GM20431 (cell line): ENCODE measurements at regions not wholly inside any gene's neighbourhood (a gene's known extent, or its start where the extent isn't known, plus 50 kb on each side); places are given as distances from the start of the nearest gene placed in this dataset.
"Not testable (repeated sequence)": the region's sequence is repeated elsewhere in the genome, so short reads cannot be mapped to it uniquely, and the experiment has no call there.

ENCODE experiments used
- in situ Hi-C: fragments of 300-500 bp; cut with MseI, MboI; formaldehyde crosslinking; loops from one replicate; pipeline ENCODE4 v1.15.0; 2020; ENCODE audit warnings: low sequenced_read_pairs; ENCODE audit not compliant: unreplicated experiment

- in situ Hi-C loops = no loop called here
These were observed 90.2 kb downstream of the MRM1 start for GRCh38 chr17:36691606-36692005.

- in situ Hi-C loops = no loop called here
These were observed 93.7 kb downstream of the MRM1 start for GRCh38 chr17:36695082-36695481.

GRCh38 chr17:36695710-36696109 is 94.3 kb downstream of the MRM1 start:
- in situ Hi-C loops = not testable (repeated sequence)

DNA sequence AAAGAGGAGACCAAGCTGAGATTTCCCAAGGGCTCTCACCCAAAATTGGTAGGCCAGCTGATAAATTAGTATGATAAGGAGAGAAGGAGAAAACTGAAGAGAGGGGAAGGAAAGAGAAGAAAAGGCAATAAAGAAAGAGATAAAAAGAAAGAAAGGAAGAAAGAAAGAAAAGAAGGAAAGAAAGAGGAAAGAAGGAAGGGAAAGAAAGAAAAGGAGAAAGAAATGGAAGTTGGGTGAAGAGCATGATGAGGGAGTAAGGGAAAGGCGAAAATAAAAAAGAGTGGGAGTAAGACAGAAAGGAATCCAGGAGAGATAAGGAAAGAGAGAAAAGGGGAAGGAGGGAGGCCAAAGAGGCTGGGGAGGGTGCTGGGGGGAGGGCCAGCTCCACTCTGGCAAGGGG is 95.4 kb downstream of the MRM1 start:
- in situ Hi-C loops = no loop called here

DNA sequence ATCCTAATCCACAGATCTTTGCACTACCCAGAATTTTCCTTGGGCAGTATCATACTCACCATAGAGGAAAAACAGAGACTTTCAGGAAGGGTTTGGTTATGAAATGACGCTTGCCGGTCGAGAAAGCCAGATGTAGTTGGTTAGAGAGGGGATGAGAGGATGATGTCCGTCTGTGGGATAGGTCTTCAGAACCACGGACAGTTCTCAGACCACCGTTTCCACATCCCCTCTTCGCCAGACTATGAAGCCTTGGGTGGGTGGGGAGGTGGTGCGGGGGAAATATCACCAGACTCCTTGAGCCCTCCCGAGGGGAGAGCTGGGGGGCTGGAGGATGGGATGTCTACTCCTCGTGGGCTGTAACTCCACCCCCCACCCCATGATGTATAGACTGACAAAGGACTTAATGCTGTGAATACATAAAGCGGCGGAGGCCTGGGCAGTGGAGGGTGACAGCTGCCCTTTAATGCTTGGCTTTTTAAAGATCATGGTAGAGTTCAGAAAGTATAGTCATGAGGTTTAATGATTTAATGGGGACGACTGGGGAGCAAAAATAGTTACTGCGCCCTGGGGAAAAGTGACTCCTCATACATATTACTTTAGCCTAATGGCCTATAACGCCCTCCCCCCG is 96.6 kb downstream of the MRM1 start:
- in situ Hi-C loops = no loop called here

DNA sequence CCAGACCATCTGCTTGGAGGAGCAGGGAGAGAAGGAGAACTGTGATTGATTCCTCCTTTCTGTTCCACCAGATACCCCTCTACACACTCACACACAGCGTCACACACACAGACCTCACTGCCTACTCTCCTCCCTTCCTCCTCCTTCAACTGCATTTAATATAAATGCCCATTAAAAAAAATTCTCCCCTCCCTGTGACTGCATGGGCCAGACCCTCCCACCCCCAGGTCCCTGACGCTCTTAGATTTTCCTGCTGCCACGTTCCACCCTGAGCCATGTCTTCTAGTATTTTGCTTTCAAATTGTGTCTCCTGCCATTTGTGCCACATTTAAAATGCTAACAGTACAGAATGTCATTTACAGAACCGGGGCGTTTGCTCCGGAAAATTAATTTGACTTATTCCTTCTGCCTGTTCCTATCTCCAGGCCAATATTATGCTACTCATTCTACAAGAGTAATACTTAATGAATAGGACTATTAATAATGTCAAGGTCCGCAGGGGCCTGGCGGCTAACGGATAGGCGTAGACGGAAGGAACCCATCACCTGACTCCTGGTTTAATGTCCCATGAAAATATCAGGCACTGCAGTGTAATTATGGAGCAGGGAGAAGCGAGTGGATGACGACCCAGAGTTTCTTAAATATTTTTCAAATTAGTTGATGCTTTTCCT is 100.2 kb downstream of the MRM1 start:
- in situ Hi-C loops = no loop called here

DNA sequence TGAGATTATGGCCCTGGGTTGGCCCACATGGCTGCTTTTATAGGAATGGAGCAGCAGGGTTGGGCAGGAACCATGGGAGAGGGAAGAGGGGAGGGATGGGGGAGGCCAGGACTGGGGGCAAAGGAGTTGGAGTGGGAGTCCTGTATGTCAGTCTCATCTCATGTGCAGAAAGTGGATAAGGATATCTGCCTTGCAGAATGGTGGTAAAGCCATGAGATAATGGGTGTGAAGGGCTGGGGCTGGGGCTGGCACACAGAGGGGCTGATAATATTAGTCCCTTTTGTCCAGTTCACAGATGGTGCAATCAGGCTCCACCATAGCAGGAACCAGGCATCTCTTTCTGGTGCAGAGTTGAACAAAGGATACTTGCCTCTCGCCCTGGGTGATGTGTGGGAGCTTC is 101.3 kb downstream of the MRM1 start:
- in situ Hi-C loops = no loop called here

DNA sequence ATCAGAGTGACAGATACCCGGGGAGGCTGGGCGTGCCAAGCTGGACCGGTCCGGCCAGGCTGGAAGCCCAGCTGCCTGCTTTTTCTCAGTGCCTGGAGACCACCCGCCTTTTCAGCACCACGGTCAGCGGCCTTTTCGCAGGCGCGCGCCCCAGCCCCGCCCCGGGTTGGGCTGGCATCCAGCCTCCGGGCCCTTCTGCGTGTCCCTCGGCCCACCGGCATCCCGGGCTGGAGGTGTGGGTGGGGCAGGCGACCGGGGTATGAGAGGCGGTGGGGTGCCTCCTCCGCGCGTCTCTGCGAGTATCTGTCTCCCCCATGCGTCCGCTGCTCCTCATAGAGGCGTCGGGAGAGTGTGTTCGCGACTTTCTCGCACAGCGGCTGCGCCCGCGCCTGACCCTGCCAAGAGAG is 102.5 kb downstream of the MRM1 start:
- in situ Hi-C loops = no loop called here

DNA sequence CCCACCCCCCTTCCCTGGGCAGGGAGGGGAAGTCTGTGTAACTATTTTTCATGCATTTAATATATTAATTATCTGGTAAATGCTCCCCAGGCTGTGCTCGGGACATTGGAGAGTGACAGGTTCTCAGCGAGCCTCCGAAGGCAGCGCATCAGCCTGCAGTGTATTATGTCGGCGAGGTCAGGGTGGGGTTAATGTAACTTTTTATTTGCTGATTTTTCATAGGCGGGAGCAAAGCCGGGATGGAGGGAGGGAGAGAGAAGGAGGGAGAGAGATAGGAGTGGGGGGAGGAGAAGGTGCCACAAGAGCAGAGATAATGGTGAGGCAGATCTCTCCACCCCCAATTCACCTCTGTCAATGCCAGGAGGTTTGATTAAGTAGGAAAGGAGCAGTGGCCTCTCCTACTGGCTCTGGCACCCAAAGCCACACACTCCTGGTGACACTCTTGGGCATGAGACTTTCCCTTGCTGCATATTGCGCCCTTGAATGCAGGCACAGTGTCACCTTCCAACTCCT is 104.0 kb downstream of the MRM1 start:
- in situ Hi-C loops = no loop called here

GRCh38 chr17:36705874-36706731 is 104.7 kb downstream of the MRM1 start:
- in situ Hi-C loops = no loop called here

GRCh38 chr17:36707904-36708303 is 106.5 kb downstream of the MRM1 start:
- in situ Hi-C loops = no loop called here

DNA sequence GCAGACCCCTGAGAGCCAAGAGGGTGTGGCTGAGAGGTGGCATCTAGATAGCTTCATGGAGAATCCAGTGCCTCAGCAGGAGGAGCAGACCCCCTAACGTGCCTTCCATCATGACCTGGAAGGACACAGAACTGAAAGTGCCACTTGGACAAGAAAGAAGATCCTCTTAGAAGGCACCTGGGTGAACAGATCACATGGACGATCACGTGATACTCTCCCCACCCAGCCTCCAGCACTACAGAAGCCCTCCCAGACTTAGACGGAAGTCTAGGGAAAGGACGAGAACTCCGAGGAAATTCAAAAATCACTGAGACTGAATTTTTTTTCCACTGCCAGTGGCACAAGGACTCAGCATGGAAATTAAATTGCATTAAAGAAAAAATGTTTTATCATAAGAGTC is 113.4 kb downstream of the MRM1 start:
- in situ Hi-C loops = no loop called here

DNA sequence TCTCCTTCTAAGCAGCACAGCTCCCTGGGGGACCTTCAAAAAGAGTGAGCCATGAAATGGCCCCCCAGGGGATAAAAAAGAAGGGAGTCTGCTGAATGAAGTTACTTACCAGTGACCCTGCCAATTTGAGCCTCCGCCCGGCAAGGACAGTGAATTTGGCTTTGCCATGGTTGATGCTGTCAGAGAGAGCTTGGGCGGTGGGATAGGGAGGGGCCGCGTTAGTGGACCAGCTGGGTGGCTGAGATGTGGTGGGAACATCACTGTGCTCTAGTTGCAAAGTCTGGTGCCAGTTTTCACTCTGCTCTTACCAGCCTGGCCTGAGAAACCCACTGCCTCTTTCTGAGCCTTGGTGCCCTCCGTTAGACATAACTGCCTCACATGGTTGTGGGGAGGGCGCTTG is 114.6 kb downstream of the MRM1 start:
- in situ Hi-C loops = no loop called here

GRCh38 chr17:36717088-36717487 is 115.7 kb downstream of the MRM1 start:
- in situ Hi-C loops = no loop called here

- in situ Hi-C loops = no loop called here
These were observed 118.7 kb downstream of the MRM1 start for GRCh38 chr17:36720131-36720530.

- in situ Hi-C loops = no loop called here
These were observed 120.3 kb downstream of the MRM1 start for GRCh38 chr17:36721560-36722120.

DNA sequence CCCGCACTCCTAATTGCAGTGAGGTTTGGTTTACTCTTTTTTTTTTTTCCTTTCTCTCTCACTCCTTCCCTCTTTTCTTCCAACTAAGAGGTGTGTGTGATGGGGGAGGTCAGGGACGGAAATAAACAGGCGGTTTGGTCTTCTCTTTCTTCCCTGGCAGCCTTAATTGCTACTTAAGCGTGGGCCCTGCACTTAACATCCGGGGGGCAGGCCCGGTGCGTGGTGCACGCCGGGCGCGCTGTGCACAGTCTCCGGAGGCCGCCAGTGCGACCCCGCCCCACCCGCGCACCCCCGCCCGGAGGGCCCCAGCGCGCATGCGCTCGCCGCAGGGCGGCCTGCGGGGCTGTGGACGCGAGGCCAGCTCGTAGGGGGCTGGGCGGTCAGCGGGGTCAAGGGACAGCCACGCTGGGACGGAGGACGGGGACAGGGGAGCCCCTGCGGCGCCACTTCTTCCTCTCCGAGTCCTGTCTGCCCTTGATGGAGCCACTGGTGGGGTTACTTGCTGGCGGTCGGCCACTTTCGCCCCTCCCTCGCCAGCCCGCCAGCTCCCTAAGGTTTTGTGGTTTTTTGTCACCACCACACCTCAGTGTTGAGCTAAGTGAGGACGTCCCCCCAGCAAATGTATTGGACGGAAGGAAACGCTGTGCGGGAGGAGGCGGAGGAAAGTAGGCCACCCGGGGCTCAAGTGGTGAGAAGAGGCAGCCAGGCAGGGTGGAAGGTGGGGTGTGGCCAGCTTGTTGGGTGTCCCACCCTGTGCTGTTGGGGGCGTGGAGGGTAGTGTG is 120.9 kb downstream of the MRM1 start:
- in situ Hi-C loops = no loop called here

DNA sequence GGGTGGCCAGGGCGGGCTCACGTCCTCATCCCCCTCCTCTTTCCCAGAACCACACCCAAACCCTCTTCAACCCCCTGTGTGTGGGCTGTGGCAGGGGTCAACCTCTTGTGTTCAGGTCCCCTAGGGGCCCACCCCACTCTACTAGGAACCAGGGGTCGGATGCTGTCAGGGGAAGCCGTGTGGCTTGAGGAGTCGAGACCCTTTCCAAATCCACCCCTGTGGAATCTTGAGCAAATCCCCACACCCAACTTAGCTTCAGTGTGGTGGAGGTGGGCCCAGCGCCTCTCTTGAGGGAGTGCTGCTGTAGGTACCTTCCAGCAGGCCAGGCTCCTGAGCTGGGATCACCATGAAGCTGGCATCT is 121.5 kb downstream of the MRM1 start:
- in situ Hi-C loops = no loop called here

DNA sequence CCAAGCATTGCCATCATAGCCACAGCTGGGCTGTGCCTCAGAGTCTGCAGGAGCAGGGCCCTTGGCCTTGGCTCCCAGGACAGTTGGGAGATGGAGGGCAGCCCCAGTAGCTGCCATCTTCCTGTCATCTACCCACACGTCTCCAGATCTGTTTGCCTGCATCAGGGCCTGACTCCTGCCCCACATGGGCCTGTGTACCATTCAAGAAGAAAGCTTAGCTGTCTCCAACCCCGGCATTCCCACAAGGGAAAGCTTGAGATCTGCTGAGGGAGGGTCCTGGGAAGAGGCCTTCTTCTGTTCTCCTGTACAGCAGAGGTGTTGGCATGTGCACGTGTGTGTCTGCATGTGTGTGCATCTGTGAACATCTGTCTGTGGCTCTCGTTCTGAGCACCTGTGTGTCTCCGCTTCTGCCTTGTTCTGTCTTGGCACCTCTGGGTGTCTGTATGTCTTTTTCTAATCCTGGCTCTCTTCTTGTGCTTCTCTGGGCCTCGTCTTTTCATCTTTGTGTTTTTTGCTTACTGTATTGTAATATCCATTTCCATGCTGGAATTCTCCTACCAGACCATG is 122.2 kb downstream of the MRM1 start:
- in situ Hi-C loops = no loop called here

GRCh38 chr17:36726199-36726598 is 124.8 kb downstream of the MRM1 start:
- in situ Hi-C loops = no loop called here
